NOMO-1 treated with DMSO at 0.1 percent for 48 hours (cell line): ENCODE measurements at regions not wholly inside any gene's neighbourhood (a gene's known extent, or its start where the extent isn't known, plus 50 kb on each side); places are given as distances from the start of the nearest gene placed in this dataset.
A peak's percentile ranks its signal among the peaks of the same experiment; 100 is the strongest.
"Not testable (repeated sequence)": the region's sequence is repeated elsewhere in the genome, so short reads cannot be mapped to it uniquely, and the experiment has no call there.

Experiments used
- DNase-seq: peaks from one replicate; lab custom pipeline; 2025; ENCODE audit not compliant: unreplicated experiment; lab: John Stamatoyannopoulos, UW

DNA sequence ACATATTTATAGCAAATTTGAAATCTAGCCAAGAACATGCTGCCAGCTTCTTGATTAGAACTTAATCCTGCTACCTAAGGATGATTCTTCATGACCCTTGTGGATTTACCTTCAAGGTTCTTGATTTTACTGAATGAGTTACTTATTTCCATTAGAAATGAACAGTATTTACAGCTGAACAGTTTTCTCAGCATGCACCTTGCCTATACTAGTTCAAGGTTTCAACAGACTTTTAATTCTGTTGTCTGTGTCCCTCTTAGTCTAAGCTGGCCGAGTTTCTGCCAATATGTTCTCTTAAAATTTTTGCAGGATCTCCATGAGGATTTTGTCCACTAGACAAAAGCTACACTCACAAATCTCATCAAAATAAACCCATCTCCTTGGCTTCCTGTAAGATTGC is 188.8 kb upstream of the ST8SIA4 start:
- no peak for DNase-seq

DNA sequence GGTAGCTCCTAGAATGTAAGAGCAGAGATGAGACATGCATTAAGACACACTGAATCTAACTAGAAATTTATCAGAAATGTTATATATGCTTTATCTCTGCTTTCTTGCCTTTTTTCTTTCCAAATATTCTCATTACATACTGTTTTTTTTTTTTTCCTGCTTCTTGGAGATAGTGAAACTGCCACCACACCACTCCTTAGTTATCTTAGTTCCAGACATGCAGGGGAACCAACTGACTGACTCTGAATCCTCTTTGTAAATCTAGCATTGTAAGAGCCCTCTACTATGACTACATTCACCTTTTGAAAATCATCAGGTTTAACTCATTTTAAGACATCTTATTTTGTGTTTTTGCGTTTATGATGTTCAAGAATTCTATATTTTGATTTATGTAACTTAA is 181.3 kb upstream of the ST8SIA4 start:
- no peak for DNase-seq

GRCh38 chr5:101080462-101081240 is 177.6 kb upstream of the ST8SIA4 start:
- no peak for DNase-seq

DNA sequence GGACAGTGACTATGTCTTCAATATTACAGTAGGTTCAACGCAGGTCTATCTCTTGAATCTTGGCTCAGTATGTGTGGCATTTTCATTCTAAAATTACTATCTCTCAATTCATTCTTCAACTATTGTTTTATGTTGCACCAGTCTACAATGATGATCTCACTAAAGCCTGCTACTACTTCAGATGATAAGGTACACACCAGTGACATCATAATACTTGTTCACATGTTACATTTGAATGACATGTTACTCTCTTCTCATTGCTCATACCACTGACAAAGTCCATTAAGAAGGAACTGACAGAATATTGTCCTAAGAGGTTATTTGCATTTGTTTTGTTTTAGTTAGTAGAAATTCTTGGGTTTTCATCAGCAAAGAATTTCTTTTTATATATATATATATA is 165.2 kb upstream of the ST8SIA4 start:
- DNase-seq: no peak

DNA sequence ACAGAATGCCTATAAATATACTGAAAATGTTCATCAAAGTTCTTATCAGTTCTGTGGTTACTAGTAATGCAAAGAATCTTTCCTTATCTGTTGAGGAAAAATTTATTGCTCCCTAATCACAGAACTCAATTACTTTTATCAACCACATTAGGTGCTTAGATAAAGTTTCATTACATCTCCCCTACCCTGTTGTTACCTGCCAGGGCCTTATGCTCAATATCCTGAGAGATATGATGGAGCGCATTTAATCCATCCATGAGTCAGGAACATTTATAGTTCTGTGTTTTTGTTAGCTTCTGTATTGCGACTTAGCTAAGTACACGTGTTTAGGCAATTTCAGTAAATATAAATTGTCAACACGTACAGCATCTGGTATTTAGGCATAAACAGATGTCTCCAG is 164.3 kb upstream of the ST8SIA4 start:
- no peak for DNase-seq

DNA sequence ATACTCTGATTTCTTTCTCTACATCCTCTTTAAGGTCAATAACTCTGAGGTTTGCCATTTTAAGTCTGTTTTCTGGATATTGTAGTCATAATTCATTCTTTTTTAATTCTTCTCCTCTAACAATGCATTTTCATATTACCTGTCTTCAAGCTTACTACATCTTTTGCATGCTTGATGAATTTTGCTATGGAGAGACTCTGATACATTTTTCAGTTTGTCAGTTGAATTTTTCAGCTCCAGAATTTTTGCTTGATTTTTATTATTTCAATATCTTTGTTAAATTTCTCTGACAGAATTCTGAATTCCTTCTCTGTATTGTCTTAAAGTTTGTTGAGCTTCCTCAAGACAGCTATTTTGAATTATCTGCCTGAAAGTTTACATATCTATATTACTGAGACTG is 159.8 kb upstream of the ST8SIA4 start:
- no peak for DNase-seq

DNA sequence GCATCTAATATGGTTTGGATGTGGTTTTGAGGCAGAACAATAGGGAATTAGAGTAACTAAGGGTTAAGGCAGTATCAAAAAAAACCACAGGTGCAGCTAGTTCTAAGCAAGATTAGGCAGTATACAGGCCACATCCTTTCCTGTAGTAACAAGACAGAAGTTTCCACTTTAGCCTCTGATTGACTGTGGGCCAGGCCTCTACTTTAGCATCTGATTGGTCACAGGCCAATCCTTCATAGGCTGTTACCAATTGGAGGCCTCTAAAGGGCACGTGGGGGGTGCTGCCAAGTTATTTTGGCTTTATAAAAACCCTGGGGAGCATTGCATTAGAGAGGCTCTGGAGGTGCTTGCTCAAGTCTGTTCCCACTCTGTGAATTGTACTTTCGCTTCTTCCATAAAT is 144.1 kb upstream of the ST8SIA4 start:
- DNase-seq: no peak

GRCh38 chr5:101045689-101046088 is 142.6 kb upstream of the ST8SIA4 start:
- peak; percentile 46 for DNase-seq

- not testable (repeated sequence) for DNase-seq
These were observed 136.9 kb upstream of the ST8SIA4 start for GRCh38 chr5:101040002-101040401.

- no peak for DNase-seq
These were observed 133.7 kb upstream of the ST8SIA4 start for GRCh38 chr5:101036778-101037177.

- DNase-seq: no peak
These were observed 132.3 kb upstream of the ST8SIA4 start for GRCh38 chr5:101035425-101035824.

- DNase-seq: no peak
These were observed 121.2 kb upstream of the ST8SIA4 start for GRCh38 chr5:101024299-101024698.

DNA sequence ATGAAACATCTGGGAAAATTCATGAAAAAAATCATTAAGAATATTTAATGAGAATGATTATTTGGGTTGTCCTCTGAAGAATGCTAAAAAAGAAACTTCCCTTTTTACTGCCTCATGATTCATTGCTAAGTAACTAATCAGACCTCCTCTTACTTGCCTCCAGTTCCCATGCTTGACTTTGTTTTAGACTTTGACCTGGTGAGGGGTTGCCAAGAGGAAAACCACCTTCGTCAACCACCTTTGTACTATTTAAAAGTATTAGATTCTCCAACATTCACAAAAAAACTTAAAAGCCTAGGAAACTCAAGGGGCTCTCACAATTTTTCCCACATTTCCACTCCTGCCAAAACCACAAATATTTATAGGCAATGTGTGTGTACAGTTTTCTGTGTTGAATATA is 115.2 kb upstream of the ST8SIA4 start:
- peak; percentile 39 for DNase-seq

- no peak for DNase-seq
These were observed 109.8 kb upstream of the ST8SIA4 start for GRCh38 chr5:101012880-101013279.

GRCh38 chr5:101009758-101010519 is 106.9 kb upstream of the ST8SIA4 start:
- peak; percentile 77 for DNase-seq

DNA sequence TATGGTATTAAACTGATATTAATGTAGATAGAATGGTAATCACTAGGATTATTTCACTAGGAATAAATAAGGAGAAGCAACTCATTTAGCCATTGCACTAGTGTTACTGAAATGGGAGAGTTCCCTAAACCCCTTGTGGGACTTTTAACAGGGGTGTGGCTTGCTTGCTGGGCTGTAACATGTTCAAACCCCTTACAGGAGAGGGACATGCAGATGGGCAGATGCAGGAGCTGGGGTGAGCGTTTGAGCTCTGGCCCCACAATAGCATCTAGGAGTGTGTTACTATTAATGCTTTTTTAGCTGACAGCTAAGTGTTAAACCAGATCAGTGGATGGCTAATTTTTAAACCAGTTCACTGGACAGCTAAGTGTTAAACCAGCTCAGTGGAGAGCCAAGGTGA is 89.3 kb upstream of the ST8SIA4 start:
- no peak for DNase-seq

- DNase-seq: not testable (repeated sequence)
These were observed 80.5 kb upstream of the ST8SIA4 start for GRCh38 chr5:100983601-100984000.

GRCh38 chr5:100974082-100974481 is 71.0 kb upstream of the ST8SIA4 start:
- no peak for DNase-seq

DNA sequence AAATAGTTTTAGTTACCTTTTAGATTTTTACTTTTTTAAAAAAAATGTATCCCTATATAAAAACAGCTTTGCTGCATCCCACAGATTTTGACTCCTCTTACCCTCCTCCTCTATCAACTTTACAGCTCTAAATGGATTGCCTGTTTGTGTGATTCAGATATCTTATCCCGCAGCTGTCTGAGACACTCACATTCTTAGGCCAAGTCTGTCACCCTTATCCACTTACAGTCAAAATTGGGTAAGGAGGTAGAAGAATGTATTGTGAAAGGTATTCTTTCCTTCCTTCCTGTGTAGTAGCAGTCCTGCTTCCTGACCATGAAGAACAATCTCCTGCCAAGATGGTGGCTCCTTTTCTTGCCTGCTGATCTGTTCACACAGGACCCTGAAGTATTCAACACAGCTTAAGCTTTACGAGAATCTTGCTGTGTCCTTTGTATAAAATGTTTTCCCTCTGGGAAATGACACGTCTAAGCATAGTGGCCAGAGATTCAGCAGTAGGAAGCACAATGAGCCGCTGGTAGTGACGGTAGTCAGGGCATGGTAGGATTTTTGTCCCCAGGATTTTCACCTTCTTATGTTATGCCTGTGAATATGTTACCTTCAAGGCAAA is 67.7 kb upstream of the ST8SIA4 start:
- DNase-seq: no peak

DNA sequence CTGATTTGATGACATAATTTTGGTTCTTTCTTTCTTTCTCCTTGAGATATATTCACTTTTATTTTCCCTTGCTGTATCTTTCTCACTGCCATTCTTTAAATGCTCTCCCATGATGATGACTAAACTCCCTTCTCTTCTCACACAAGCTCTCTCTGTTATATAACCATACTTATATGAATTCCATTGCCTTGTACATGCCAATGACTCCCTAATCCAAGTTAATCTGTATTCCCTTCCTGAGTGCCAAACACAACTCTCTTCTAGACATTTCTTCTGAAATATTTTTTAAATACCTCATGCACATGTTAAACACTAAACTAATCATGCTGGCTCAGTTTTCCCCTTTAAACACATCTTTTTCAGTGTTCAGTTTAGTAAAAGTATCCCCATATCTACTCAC is 62.2 kb upstream of the ST8SIA4 start:
- DNase-seq: no peak
